HG02943 (cell line): ENCODE measurements at regions not wholly inside any gene's neighbourhood (a gene's known extent, or its start where the extent isn't known, plus 50 kb on each side); places are given as distances from the start of the nearest gene placed in this dataset.

Experiments
- ATAC-seq: cut with Tn5 transposase; IDR thresholded peaks from one replicate; pipeline ENCODE4 v1.9.1; 2021; ENCODE audit warnings: mild to moderate bottlenecking, low read depth, moderate library complexity; ENCODE audit not compliant: unreplicated experiment

GRCh38 chr3:72143966-72144717 lies 359.2 kb upstream of the PROK2 start:
- no peak for ATAC-seq

GRCh38 chr3:72143322-72143721 lies 358.4 kb upstream of the PROK2 start:
- ATAC-seq, result no peak

DNA sequence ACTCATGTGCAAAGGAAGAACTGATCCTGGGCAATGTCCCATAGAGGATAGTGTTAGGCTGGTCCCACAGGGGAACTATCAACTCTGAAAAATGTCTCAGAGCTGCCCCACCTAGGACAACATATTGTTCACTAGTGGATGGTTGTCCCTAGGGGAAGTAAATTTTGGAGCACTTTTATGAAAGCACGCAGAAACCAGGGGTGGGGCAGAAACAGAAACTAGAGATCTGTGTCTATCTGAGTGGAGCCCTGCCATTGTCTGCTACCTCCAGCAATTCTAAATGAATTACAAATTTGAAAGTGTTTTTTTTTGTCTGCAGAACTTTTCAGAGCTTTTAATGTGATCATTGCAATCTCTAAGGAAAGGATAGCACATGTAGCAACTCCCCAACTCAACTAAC lies 357.1 kb upstream of the PROK2 start:
- ATAC-seq, result no peak

DNA sequence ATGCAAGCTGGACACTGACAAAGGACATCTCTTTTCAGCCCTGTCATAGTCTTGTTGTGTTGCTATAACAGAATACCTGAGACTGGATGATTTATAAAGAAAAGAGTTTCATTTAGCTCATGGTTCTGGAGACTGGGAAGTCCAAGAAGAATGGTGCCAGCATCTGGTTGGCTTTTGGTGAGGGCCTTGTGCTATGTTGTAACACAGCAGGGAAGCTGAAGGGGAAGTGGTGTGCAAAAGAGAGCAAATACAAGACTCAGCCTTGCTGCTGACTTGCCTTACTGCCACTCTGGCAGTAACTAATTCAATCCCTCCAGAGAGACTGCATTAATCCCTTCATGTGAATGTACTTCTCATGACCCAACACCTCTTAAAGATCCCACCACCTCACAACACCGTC lies 356.3 kb upstream of the PROK2 start:
- no peak for ATAC-seq

GRCh38 chr3:72139316-72139715 lies 354.4 kb upstream of the PROK2 start:
- ATAC-seq, result no peak

DNA sequence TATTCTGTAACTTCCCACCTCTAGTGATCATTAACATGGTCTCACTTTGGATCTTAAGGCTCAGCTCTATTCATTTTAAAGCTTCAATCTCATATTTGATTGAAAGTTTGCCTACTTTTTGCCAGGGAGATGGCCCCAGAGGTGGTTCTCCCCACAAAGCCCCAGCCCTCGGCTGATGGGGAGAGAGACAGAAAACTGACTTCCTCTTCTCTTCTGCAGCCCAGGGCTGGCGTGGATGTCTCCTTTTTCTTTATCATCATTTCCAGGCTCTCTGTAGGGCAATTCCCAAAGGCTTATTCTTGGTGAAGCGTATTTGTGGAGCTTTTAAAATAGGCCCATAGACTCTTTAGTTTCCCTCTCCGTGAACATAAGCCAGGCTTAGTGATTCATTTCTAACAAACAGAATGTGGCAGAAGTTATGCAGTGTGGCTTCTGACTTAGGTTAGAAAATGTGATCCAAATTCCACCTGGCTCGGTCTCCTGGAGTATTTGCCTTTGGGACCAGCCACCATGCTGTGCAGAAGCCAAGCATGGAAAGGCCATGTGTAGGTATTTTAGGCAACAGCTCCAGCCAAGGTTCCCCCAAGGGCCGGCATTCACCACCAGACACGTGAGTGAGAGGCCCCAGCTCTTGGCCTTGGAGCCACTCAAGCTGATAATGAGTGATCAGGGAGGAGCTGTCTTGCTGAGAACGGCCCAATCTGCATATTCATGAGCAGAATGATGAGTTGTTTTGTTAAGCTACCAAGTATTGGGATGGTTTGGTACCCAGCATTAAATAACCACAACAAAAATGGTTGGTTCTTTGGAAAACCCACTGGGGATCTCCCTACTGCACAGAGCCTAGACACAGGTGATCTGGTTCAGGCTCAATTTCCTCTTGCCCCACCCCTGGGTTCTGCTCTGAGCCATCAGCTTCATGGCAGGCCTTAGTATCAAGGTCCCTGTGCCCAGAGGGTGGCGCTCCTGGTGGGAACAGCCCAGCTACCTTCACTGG lies 353.2 kb upstream of the PROK2 start:
- no peak for ATAC-seq

- ATAC-seq, result no peak
Measured at GRCh38 chr3:72135636-72136035, 350.7 kb upstream of the PROK2 start.

- ATAC-seq, result no peak
Measured at GRCh38 chr3:72134989-72135451, 350.1 kb upstream of the PROK2 start.

- no peak for ATAC-seq
Measured at GRCh38 chr3:72133329-72134011, 348.5 kb upstream of the PROK2 start.

GRCh38 chr3:72131899-72132298 lies 347.0 kb upstream of the PROK2 start:
- ATAC-seq, result no peak

- no peak for ATAC-seq
Measured at GRCh38 chr3:72130565-72130964, 345.6 kb upstream of the PROK2 start.

GRCh38 chr3:72129501-72130094 lies 344.6 kb upstream of the PROK2 start:
- no peak for ATAC-seq

GRCh38 chr3:72128921-72129320 lies 344.0 kb upstream of the PROK2 start:
- no peak for ATAC-seq

DNA sequence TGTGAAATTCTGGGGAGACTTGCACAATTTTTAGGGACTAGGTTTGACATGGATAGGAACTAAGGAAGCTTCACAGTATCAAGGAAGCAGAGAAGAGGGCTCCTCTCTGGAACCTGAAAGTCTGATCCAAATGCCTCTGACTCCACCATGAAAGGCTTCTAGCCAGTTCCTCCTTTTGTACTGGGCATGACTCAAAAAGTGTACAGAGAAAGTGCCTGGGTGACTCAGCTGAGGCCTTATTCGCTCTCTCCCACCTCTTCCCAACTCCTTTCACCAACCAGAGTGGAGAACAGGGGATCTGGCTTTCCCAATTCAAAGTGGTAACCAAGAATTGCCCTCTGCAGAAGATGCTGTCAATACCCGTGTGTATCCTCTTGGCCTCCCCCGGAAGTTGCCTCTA lies 342.9 kb upstream of the PROK2 start:
- ATAC-seq, result no peak

DNA sequence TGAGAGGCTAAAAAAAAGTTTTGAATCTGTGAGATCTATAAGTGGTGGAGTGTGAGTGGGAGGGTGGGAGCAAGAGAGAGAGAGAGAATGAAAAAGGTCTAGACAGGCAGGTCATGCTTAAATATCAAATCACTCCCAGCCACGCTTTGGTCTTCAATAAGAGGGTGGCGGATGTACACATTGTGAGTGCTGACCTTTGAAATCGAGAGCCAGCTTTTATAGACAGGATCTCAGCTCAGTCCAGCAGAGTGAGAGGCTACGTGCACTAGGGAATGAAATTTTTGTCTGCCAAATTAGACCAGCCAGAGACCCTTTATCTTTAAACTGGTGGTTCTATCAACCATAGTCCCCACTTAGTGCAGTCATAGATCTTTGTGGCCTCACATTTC lies 342.3 kb upstream of the PROK2 start:
- no peak for ATAC-seq

- ATAC-seq, result no peak
Measured at GRCh38 chr3:72126441-72127223, 341.7 kb upstream of the PROK2 start.

DNA sequence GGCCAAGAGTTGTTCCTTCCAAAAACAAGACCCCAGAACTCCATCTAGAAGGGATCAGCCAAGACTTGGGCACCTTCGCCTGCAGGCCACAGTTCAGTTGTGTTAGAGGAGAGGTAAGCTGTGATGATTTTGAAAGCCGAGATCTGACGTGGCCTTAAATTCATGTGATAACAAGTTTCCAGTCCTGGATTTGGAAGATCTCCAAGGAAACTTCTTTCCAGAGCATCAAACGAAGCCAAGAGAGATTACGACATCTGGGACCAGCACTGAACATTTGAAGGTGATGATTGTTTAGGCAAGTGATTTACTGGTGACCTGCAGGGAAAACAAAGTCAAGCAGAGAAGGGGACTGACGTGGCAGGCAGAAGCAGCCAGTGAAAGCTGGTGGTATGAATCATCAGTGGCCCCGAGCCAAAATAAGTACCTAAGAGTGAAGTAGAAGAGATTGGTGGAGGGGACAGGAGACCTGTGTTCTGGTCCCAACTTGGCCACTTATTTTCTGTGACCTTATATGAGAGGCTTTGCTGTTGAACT lies 339.0 kb upstream of the PROK2 start:
- no peak for ATAC-seq

- ATAC-seq, result no peak
Measured at GRCh38 chr3:72120806-72121778, 336.1 kb upstream of the PROK2 start.
